ENCODE measurements at regions not wholly inside any gene's neighbourhood (a gene's known extent, or its start where the extent isn't known, plus 50 kb on each side); places are given as distances from the start of the nearest gene placed in this dataset.

DNA sequence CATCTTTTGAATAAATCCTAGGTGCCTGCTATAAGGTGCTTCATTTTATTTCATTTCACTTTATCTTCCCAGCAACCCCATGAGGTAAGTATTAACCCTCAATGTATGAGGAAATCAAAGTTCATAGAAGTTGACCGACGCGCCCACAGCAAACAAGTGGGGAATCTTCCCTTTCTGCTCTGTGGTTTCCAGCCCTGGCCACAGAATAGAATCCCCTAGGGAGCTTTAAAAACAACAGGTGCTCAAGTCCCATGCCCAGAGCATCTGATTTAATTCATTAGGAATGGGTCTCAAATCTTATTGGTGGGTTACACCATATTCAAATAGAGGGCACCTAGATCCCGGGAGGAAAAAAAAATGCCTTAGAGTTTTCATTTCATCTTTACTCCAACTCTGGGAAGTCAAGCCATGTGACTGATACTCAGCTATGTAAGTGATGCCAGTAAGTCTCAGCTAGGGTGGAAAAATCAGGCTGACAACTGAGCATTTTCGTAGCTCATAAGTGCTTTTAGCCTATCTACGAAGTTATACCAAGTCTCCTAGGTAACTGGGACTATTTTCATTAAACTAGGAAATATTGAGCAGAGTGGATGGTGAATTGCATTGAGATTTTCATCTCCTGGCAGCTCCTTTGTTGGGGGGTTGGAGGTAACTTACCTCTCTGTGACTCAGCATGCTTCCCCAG lies 353.4 kb upstream of the SLC30A5 start:
- TF ChIP-seq, protein P1, sequence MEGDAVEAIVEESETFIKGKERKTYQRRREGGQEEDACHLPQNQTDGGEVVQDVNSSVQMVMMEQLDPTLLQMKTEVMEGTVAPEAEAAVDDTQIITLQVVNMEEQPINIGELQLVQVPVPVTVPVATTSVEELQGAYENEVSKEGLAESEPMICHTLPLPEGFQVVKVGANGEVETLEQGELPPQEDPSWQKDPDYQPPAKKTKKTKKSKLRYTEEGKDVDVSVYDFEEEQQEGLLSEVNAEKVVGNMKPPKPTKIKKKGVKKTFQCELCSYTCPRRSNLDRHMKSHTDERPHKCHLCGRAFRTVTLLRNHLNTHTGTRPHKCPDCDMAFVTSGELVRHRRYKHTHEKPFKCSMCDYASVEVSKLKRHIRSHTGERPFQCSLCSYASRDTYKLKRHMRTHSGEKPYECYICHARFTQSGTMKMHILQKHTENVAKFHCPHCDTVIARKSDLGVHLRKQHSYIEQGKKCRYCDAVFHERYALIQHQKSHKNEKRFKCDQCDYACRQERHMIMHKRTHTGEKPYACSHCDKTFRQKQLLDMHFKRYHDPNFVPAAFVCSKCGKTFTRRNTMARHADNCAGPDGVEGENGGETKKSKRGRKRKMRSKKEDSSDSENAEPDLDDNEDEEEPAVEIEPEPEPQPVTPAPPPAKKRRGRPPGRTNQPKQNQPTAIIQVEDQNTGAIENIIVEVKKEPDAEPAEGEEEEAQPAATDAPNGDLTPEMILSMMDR (conservative IDR thresholded peaks at IDR 0.05; ENCODE audit: low read length), result no peak
- TF ChIP-seq EZH2phosphoT487 (IDR thresholded peaks at IDR 0.05; ENCODE audit: borderline replicate concordance, low read depth, low read length), result no peak
